ENCODE measurements at regions not wholly inside any gene's neighbourhood (a gene's known extent, or its start where the extent isn't known, plus 50 kb on each side); places are given as distances from the start of the nearest gene placed in this dataset.

GRCh38 chr3:20776692-20777091 is 590.7 kb upstream of the SGO1 start:
- Histone ChIP-seq H2BK20ac (ENCODE audit: low read length) (no peak overlapping the region), H2BK120ac (replicated peaks; ENCODE audit: low read depth, low read length) (no peak overlapping the region), H3K4me3 (ENCODE audit: extremely low read depth in 1 of 4, insufficient read depth in 2 of 4, low read depth in 3 of 4, low read length in 4 of 4) (no peak overlapping the region), H3K4ac (replicated peaks; ENCODE audit: insufficient read length, low read depth, low read length) (no peak overlapping the region), H4K8ac (ENCODE audit: extremely low read depth, insufficient read depth, low read length) (no peak overlapping the region), H3K27ac (ENCODE audit: low read depth, low read length) (no peak overlapping the region), H3K4me1 (replicated peaks in 1 of 4; ENCODE audit: control insufficient read depth in 3 of 4, insufficient read depth in 4 of 4, low read length in 3 of 4) (no peaks in the 10 kb centered on the region), H3K23me2 (ENCODE audit: low read depth, low read length) (no peaks in the 10 kb centered on the region), H3K9me3 (ENCODE audit: insufficient read depth in 2 of 2, low read depth in 1 of 2, low read length in 1 of 2) (no peaks in the 10 kb centered on the region), H3K9ac (replicated peaks in 1 of 4; ENCODE audit: extremely low read depth in 1 of 4, low read depth in 3 of 4, low read length in 3 of 4) (no peak overlapping the region), H2AK5ac (ENCODE audit: low read depth, low read length) (no peak overlapping the region), H3K4me2 (ENCODE audit: insufficient read depth in 1 of 2, low read depth in 2 of 2, low read length in 2 of 2) (no peak overlapping the region), H2BK5ac (ENCODE audit: low read depth, low read length) (no peak overlapping the region), H3K23ac (ENCODE audit: insufficient read length) (no peak overlapping the region), H3K79me2 (ENCODE audit: control insufficient read depth in 1 of 2, insufficient read depth in 2 of 2, low read length in 2 of 2) (no peaks in the 10 kb centered on the region), H3K56ac (replicated peaks; ENCODE audit: insufficient read length, low read depth, low read length) (no peak overlapping the region), H3K36me3 (ENCODE audit: control insufficient read depth in 2 of 4, insufficient read depth in 4 of 4, low read length in 3 of 4) (no peaks in the 10 kb centered on the region), H3K27me3 (replicated peaks in 1 of 4; ENCODE audit: control insufficient read depth in 3 of 4, extremely low read depth in 1 of 4, insufficient read depth in 3 of 4, low read length in 3 of 4) (peaks cover 0 to 1% (median 0%) of the 10 kb centered on the region in 4 experiments; a peak in 1 of 7 replicates), H3K79me1 (ENCODE audit: low read depth, low read length) (no peaks in the 10 kb centered on the region), H3K18ac (ENCODE audit: extremely low read depth, low read length) (no peak overlapping the region), H4K91ac (replicated peaks; ENCODE audit: insufficient read length, low read length) (no peak overlapping the region), H4K5ac (ENCODE audit: insufficient read length, low read depth, low read length) (no peak overlapping the region), H2BK12ac (ENCODE audit: low read depth, low read length) (no peak overlapping the region), H4K20me1 (replicated peaks in 1 of 2; ENCODE audit: control insufficient read depth in 1 of 2, insufficient read depth in 2 of 2, low read length in 2 of 2) (no peaks in the 10 kb centered on the region), H2BK15ac (ENCODE audit: low read length) (no peak overlapping the region), H3K14ac (ENCODE audit: insufficient read length) (no peak overlapping the region), H2AFZ (ENCODE audit: low read length) (no peak overlapping the region)
- ChIA-PET POLR2A (ENCODE audit: partially characterized antibody) (no interaction called here), CTCF (ENCODE audit: partially characterized antibody) (no interaction called here)
- TF ChIP-seq HDAC2 (IDR thresholded peaks at IDR 0.05; ENCODE audit: borderline replicate concordance in 1 of 2, low read depth in 2 of 2, low read length in 2 of 2) (no peak), FOSL1 (IDR thresholded peaks at IDR 0.05; ENCODE audit: insufficient read depth, low read depth, low read length) (no peak), NANOG (IDR thresholded peaks at IDR 0.05; ENCODE audit: insufficient read depth, low read depth, low read length, poor library complexity, severe bottlenecking) (no peak), CEBPB (IDR thresholded peaks at IDR 0.05; ENCODE audit: low read depth, low read length) (no peak), CREB1 (IDR thresholded peaks at IDR 0.05) (no peak), JUND (IDR thresholded peaks at IDR 0.05; ENCODE audit: low read length) (no peak), SP2 (IDR thresholded peaks at IDR 0.05; ENCODE audit: low read length) (no peak), EZH2 (IDR thresholded peaks at IDR 0.05; ENCODE audit: low read depth, low read length, severe bottlenecking) (no peak), SIN3A (conservative IDR thresholded peaks at IDR 0.05 in 1 of 2, IDR thresholded peaks at IDR 0.05 in 1 of 2; ENCODE audit: low read depth in 1 of 2, low read length in 2 of 2) (no peak), EGR1 (IDR thresholded peaks at IDR 0.05; ENCODE audit: borderline replicate concordance, low read depth, low read length) (no peak), POLR2AphosphoS5 (IDR thresholded peaks at IDR 0.05; ENCODE audit: low read depth, low read length) (no peak), BRCA1 (IDR thresholded peaks at IDR 0.05; ENCODE audit: low read depth, low read length) (no peak), CTBP2 (IDR thresholded peaks at IDR 0.05; ENCODE audit: borderline replicate concordance, insufficient read depth, insufficient read length, low read length) (no peak)
- WGBS, 2 experiments (ENCODE audit: extremely low coverage in 1 of 2, insufficient coverage in 1 of 2, insufficient read length in 1 of 2, insufficient replicate concordance in 2 of 2, low coverage in 1 of 2, low lambda C conversion rate in 2 of 2, missing lambda C conversion rate in 1 of 2): 100% methylated on average over 1 of the region's 1 CpG; no CpG with 5 or more reads in 1 of the 2 experiments
- FAIRE-seq (no peak), DNase-seq (ENCODE audit: low read depth in 1 of 2, low spot score in 2 of 2) (no peak)
